22Rv1 (cell line): ENCODE measurements at regions not wholly inside any gene's neighbourhood (a gene's known extent, or its start where the extent isn't known, plus 50 kb on each side); places are given as distances from the start of the nearest gene placed in this dataset.

Experiments
- CTCF ChIP-seq: fragments of 450-650 bp; IDR thresholded peaks from 2 replicates; pipeline ENCODE4 v1.5.1; 2017; ENCODE audit warnings: mild to moderate bottlenecking
- ZFX ChIP-seq: fragments of 450-650 bp; IDR thresholded peaks from 2 replicates; pipeline ENCODE4 v1.6.1; 2017; ENCODE audit warnings: antibody characterized with exemption, borderline replicate concordance

GRCh38 chr9:29697011-29697410 is 2123.7 kb upstream of the C9orf72 start:
- TF ChIP-seq CTCF, result no peak
- TF ChIP-seq ZFX, result no peak
